HG03571 (cell line): ENCODE measurements at regions not wholly inside any gene's neighbourhood (a gene's known extent, or its start where the extent isn't known, plus 50 kb on each side); places are given as distances from the start of the nearest gene placed in this dataset.
"Not testable (repeated sequence)": the region's sequence is repeated elsewhere in the genome, so short reads cannot be mapped to it uniquely, and the experiment has no call there.

ENCODE experiments used
- ATAC-seq: cut with Tn5 transposase; IDR thresholded peaks from one replicate; pipeline ENCODE4 v1.9.1; 2021; ENCODE audit not compliant: unreplicated experiment

- no peak for ATAC-seq
Measured at GRCh38 chr5:33136785-33137184, 304.0 kb upstream of the TARS1 start.

- ATAC-seq: not testable (repeated sequence)
Measured at GRCh38 chr5:33138145-33138544, 302.6 kb upstream of the TARS1 start.

GRCh38 chr5:33143405-33144123 is 297.2 kb upstream of the TARS1 start:
- no peak for ATAC-seq

GRCh38 chr5:33146881-33147280 is 293.9 kb upstream of the TARS1 start:
- no peak for ATAC-seq

- no peak for ATAC-seq
Measured at GRCh38 chr5:33148076-33148513, 292.7 kb upstream of the TARS1 start.

- ATAC-seq: no peak
Measured at GRCh38 chr5:33153372-33153771, 287.4 kb upstream of the TARS1 start.

GRCh38 chr5:33153831-33154230 is 286.9 kb upstream of the TARS1 start:
- no peak for ATAC-seq

GRCh38 chr5:33160871-33161270 is 279.9 kb upstream of the TARS1 start:
- ATAC-seq: no peak

- no peak for ATAC-seq
Measured at GRCh38 chr5:33161421-33161820, 279.3 kb upstream of the TARS1 start.

- no peak for ATAC-seq
Measured at GRCh38 chr5:33162057-33162456, 278.7 kb upstream of the TARS1 start.

- no peak for ATAC-seq
Measured at GRCh38 chr5:33166522-33166921, 274.2 kb upstream of the TARS1 start.

GRCh38 chr5:33166948-33167347 is 273.8 kb upstream of the TARS1 start:
- ATAC-seq: no peak

- ATAC-seq: no peak
Measured at GRCh38 chr5:33167541-33167940, 273.2 kb upstream of the TARS1 start.

- ATAC-seq: no peak
Measured at GRCh38 chr5:33170411-33170810, 270.4 kb upstream of the TARS1 start.

GRCh38 chr5:33174383-33174782 is 266.4 kb upstream of the TARS1 start:
- ATAC-seq: no peak

- no peak for ATAC-seq
Measured at GRCh38 chr5:33179301-33179700, 261.5 kb upstream of the TARS1 start.

GRCh38 chr5:33180900-33181299 is 259.9 kb upstream of the TARS1 start:
- no peak for ATAC-seq

GRCh38 chr5:33182986-33183385 is 257.8 kb upstream of the TARS1 start:
- ATAC-seq: no peak

GRCh38 chr5:33184367-33184766 is 256.4 kb upstream of the TARS1 start:
- ATAC-seq: no peak

- ATAC-seq: no peak
Measured at GRCh38 chr5:33188089-33188488, 252.7 kb upstream of the TARS1 start.

GRCh38 chr5:33194914-33195313 is 245.9 kb upstream of the TARS1 start:
- no peak for ATAC-seq

- ATAC-seq: no peak
Measured at GRCh38 chr5:33195431-33196165, 245.2 kb upstream of the TARS1 start.

GRCh38 chr5:33198836-33199235 is 241.9 kb upstream of the TARS1 start:
- ATAC-seq: no peak
